ENCODE measurements at regions not wholly inside any gene's neighbourhood (a gene's known extent, or its start where the extent isn't known, plus 50 kb on each side); places are given as distances from the start of the nearest gene placed in this dataset.

GRCh38 chr1:218224101-218224500 lies 61.0 kb upstream of the RRP15 start:
- TF ChIP-seq POLR2A (IDR thresholded peaks at IDR 0.05), result no peak
- TF ChIP-seq CTCF (IDR thresholded peaks at IDR 0.05), result no peak
- no peak for TF ChIP-seq EP300 (IDR thresholded peaks at IDR 0.05)
- no peak for TF ChIP-seq POLR2AphosphoS5 (IDR thresholded peaks at IDR 0.05)
- H3K4me3 ChIP-seq, result no peak overlapping the region
- ATAC-seq (ENCODE audit: low FRiP score in 2 of 2) (no peak), DNase-seq (no peak)
- H3K36me3 ChIP-seq, result no peaks in the 10 kb centered on the region
- H3K9me3 ChIP-seq, result no peaks in the 10 kb centered on the region
- no peak overlapping the region for H3K27ac ChIP-seq
- WGBS, 2 donors, result 67 to 68% methylated on average over 1 of the region's 1 CpG
- H3K4me1 ChIP-seq, result no peaks in the 10 kb centered on the region
- H3K27me3 ChIP-seq, result no peaks in the 10 kb centered on the region

- WGBS, 2 donors, result 59 to 73% methylated on average over 5 of the region's 5 CpGs
- H3K36me3 ChIP-seq, result no peaks in the 10 kb centered on the region
- TF ChIP-seq POLR2A (IDR thresholded peaks at IDR 0.05), result no peak
- no peak for TF ChIP-seq EP300 (IDR thresholded peaks at IDR 0.05)
- no peak for TF ChIP-seq CTCF (IDR thresholded peaks at IDR 0.05)
- no peak for TF ChIP-seq POLR2AphosphoS5 (IDR thresholded peaks at IDR 0.05)
- no peaks in the 10 kb centered on the region for H3K27me3 ChIP-seq
- no peak overlapping the region for H3K27ac ChIP-seq
- DNase-seq (no peak), ATAC-seq (ENCODE audit: low FRiP score in 2 of 2) (no peak)
- H3K4me1 ChIP-seq, result no peaks in the 10 kb centered on the region
- H3K4me3 ChIP-seq, result no peak overlapping the region
- H3K9me3 ChIP-seq, result no peaks in the 10 kb centered on the region
Measured at GRCh38 chr1:218226005-218226404, 59.1 kb upstream of the RRP15 start.

Small RNAs in the stretch of these regions (small RNA-seq; reads per million reads assigned to genes)
- 0 reads per million in 4 donors for gene RNU1-141P

All from upper lobe of left lung (tissue), 6 donors.